Loucy (cell line): ENCODE measurements at regions not wholly inside any gene's neighbourhood (a gene's known extent, or its start where the extent isn't known, plus 50 kb on each side); places are given as distances from the start of the nearest gene placed in this dataset.

Experiments
- H2AFZ ChIP-seq: fragments of 200-600 bp; sonication (generic); 2 replicates; pipeline ENCODE4 v1.6.0; 2016; ENCODE audit warnings: antibody characterized with exemption, mild to moderate bottlenecking, low read length, moderate library complexity
- H3F3A ChIP-seq: fragments of 200-600 bp; 2 replicates; pipeline ENCODE4 v1.6.0; 2016; ENCODE audit warnings: antibody characterized with exemption, low read depth, mild to moderate bottlenecking
- H3K27me3 ChIP-seq: fragments of 200-600 bp; sonication (generic); 2 replicates; pipeline ENCODE4 v1.6.1; 2014; ENCODE audit warnings: low read length, mild to moderate bottlenecking; ENCODE audit not compliant: insufficient read depth, poor library complexity, severe bottlenecking
- H3K36me3 ChIP-seq: fragments of 200-600 bp; sonication (generic); 2 replicates; pipeline ENCODE4 v1.6.1; 2016; ENCODE audit warnings: low read length; ENCODE audit not compliant: insufficient read depth
- H3K4me1 ChIP-seq: fragments of 200-600 bp; sonication (generic); 2 replicates; pipeline ENCODE4 v1.5.1; 2014; ENCODE audit warnings: low read length, mild to moderate bottlenecking; ENCODE audit not compliant: insufficient read depth, poor library complexity, severe bottlenecking
- H3K4me2 ChIP-seq: fragments of 200-600 bp; sonication (generic); 2 replicates; pipeline ENCODE4 v1.6.0; 2014; ENCODE audit warnings: antibody characterized with exemption, low read length, low read depth, mild to moderate bottlenecking; ENCODE audit not compliant: poor library complexity, severe bottlenecking
- H3K4me3 ChIP-seq: fragments of 200-600 bp; sonication (generic); 2 replicates; pipeline ENCODE4 v1.5.1; 2014; ENCODE audit warnings: low read length, mild to moderate bottlenecking, mixed read lengths; ENCODE audit not compliant: poor library complexity, severe bottlenecking
- H3K79me2 ChIP-seq: fragments of 200-600 bp; sonication (generic); 2 replicates; pipeline ENCODE4 v1.6.1; 2014; ENCODE audit warnings: low read length; ENCODE audit not compliant: insufficient read depth
- H3K9ac ChIP-seq: fragments of 200-600 bp; sonication (generic); 2 replicates; pipeline ENCODE4 v1.6.0; 2014; ENCODE audit warnings: mild to moderate bottlenecking, low read depth, low read length, moderate library complexity; ENCODE audit not compliant: poor library complexity, severe bottlenecking
- H3K9me2 ChIP-seq: fragments of 200-600 bp; sonication (generic); replicated peaks from 2 replicates; pipeline ENCODE4 v1.6.1; 2016; ENCODE audit warnings: low read depth, low read length, mixed read lengths
- H3K9me3 ChIP-seq: fragments of 200-600 bp; sonication (generic); 2 replicates; pipeline ENCODE4 v1.6.1; 2014; ENCODE audit warnings: mild to moderate bottlenecking, antibody characterized with exemption, low read length, low read depth; ENCODE audit not compliant: insufficient read depth
- H4K20me1 ChIP-seq: fragments of 200-600 bp; sonication (generic); 2 replicates; pipeline ENCODE4 v1.6.0; 2014; ENCODE audit warnings: antibody characterized with exemption, low read length, mild to moderate bottlenecking; ENCODE audit not compliant: insufficient read depth, poor library complexity, severe bottlenecking
- CTCF ChIP-seq: fragments of 200-600 bp; sonication (generic); conservative IDR thresholded peaks from 2 replicates; pipeline ENCODE4 v1.5.1; 2014; ENCODE audit warnings: mild to moderate bottlenecking, antibody characterized with exemption, low read length
- EZH2phosphoT487 ChIP-seq: fragments of 200-600 bp; IDR thresholded peaks from 2 replicates; pipeline ENCODE4 v1.6.1; 2018; ENCODE audit warnings: antibody characterized with exemption, mild to moderate bottlenecking, moderate library complexity, borderline replicate concordance

GRCh38 chr12:105847068-105847467, 291.7 kb downstream of the NUAK1 start:
- H3K9ac ChIP-seq, result no peak overlapping the region
- no peak overlapping the region for H3K4me3 ChIP-seq
- no peak overlapping the region for H2AFZ ChIP-seq
- H3K79me2 ChIP-seq, result no peaks in the 10 kb centered on the region
- no peaks in the 10 kb centered on the region for H3F3A ChIP-seq
- H3K9me3 ChIP-seq, result no peaks in the 10 kb centered on the region
- H3K4me1 ChIP-seq, result no peaks in the 10 kb centered on the region
- no peaks in the 10 kb centered on the region for H4K20me1 ChIP-seq
- H3K36me3 ChIP-seq, result no peaks in the 10 kb centered on the region
- H3K9me2 ChIP-seq, result no peaks in the 10 kb centered on the region
- H3K4me2 ChIP-seq, result no peak overlapping the region
- TF ChIP-seq CTCF (no peak), EZH2phosphoT487 (no peak)
- H3K27me3 ChIP-seq, result no peaks in the 10 kb centered on the region

GRCh38 chr12:105848286-105848685, 290.5 kb downstream of the NUAK1 start:
- no peaks in the 10 kb centered on the region for H3K79me2 ChIP-seq
- H3K4me1 ChIP-seq, result no peaks in the 10 kb centered on the region
- H3F3A ChIP-seq, result no peaks in the 10 kb centered on the region
- no peak overlapping the region for H2AFZ ChIP-seq
- no peak overlapping the region for H3K4me2 ChIP-seq
- H3K36me3 ChIP-seq, result no peaks in the 10 kb centered on the region
- no peak overlapping the region for H3K4me3 ChIP-seq
- no peaks in the 10 kb centered on the region for H3K9me2 ChIP-seq
- H3K27me3 ChIP-seq, result no peaks in the 10 kb centered on the region
- no peaks in the 10 kb centered on the region for H4K20me1 ChIP-seq
- no peaks in the 10 kb centered on the region for H3K9me3 ChIP-seq
- no peak overlapping the region for H3K9ac ChIP-seq
- no peak for TF ChIP-seq EZH2phosphoT487
- TF ChIP-seq CTCF, result no peak

GRCh38 chr12:105850103-105850968, 288.4 kb downstream of the NUAK1 start:
- H3K36me3 ChIP-seq, result no peaks in the 10 kb centered on the region
- TF ChIP-seq CTCF (no peak), EZH2phosphoT487 (no peak)

More at GRCh38 chr12:105850103-105850968, 288.4 kb downstream of the NUAK1 start:
- Histone ChIP-seq H3K4me3 (no peak overlapping the region), H3K9ac (no peak overlapping the region), H3K27me3 (no peaks in the 10 kb centered on the region), H4K20me1 (no peaks in the 10 kb centered on the region), H3K79me2 (no peaks in the 10 kb centered on the region), H3K4me1 (no peaks in the 10 kb centered on the region), H2AFZ (no peak overlapping the region), H3K9me3 (no peaks in the 10 kb centered on the region), H3F3A (no peaks in the 10 kb centered on the region), H3K9me2 (no peaks in the 10 kb centered on the region), H3K4me2 (no peak overlapping the region)
